ENCODE measurements at regions not wholly inside any gene's neighbourhood (a gene's known extent, or its start where the extent isn't known, plus 50 kb on each side); places are given as distances from the start of the nearest gene placed in this dataset.
"Not testable (repeated sequence)": the region's sequence is repeated elsewhere in the genome, so short reads cannot be mapped to it uniquely, and the experiment has no call there.

- CTCF ChIA-PET = no interaction called here
- POLR2A ChIA-PET = interaction anchor here (0.7 to 1.2 kb wide), 5 partner anchors 101 to 584 kb away, joined by 3 to 6 read pairs (median 3); partner anchors contain the start of gene THBS1
- no peak for TF ChIP-seq CTCF (IDR thresholded peaks at IDR 0.05; ENCODE audit: low read depth, low read length)
Measured at GRCh38 chr15:38996111-38996631, 431.6 kb upstream of the RASGRP1 start.

GRCh38 chr15:38997841-38998240 lies 433.2 kb upstream of the RASGRP1 start:
- DNase-seq (ENCODE audit: low read depth, low spot score) = no peak
- POLR2A ChIA-PET = no interaction called here
- no peak for TF ChIP-seq CTCF (IDR thresholded peaks at IDR 0.05; ENCODE audit: low read depth, low read length)
- no peaks in the 10 kb centered on the region; the same call in 1 of the 2 replicates for H3K9me3 ChIP-seq (ENCODE audit: control insufficient read depth, insufficient read depth, low read length)
- no peak overlapping the region for H3K4me3 ChIP-seq (ENCODE audit: low read depth, low read length)
- CTCF ChIA-PET = interaction anchor here (0.8 kb wide), 1 partner anchor 582 kb away, joined by 4 read pairs; no protein-coding TSS in a partner anchor
- H3K27ac ChIP-seq (ENCODE audit: low read depth, low read length) = no peak overlapping the region
- H3K27me3 ChIP-seq (ENCODE audit: control insufficient read depth, insufficient read depth, low read length) = no peaks in the 10 kb centered on the region

More at GRCh38 chr15:38996111-38996631, 431.6 kb upstream of the RASGRP1 start:
- no peak overlapping the region for H3K4me3 ChIP-seq (ENCODE audit: low read depth, low read length)
- peak; percentile 55 for DNase-seq (ENCODE audit: low read depth, low spot score)
- H3K9me3 ChIP-seq (ENCODE audit: control insufficient read depth, insufficient read depth, low read length) = no peaks in the 10 kb centered on the region; the same call in 1 of the 2 replicates
- H3K27me3 ChIP-seq (ENCODE audit: control insufficient read depth, insufficient read depth, low read length) = no peaks in the 10 kb centered on the region
- peak overlapping the region; percentile 68 for H3K27ac ChIP-seq (ENCODE audit: low read depth, low read length)

GRCh38 chr15:39000008-39000734 lies 435.6 kb upstream of the RASGRP1 start:
- no peaks in the 10 kb centered on the region; the same call in 1 of the 2 replicates for H3K9me3 ChIP-seq (ENCODE audit: control insufficient read depth, insufficient read depth, low read length)
- DNase-seq (ENCODE audit: low read depth, low spot score) = no peak
- ChIA-PET CTCF (no interaction called here), POLR2A (no interaction called here)
- no peak for TF ChIP-seq CTCF (IDR thresholded peaks at IDR 0.05; ENCODE audit: low read depth, low read length)
- H3K4me3 ChIP-seq (ENCODE audit: low read depth, low read length) = no peak overlapping the region
- H3K27ac ChIP-seq (ENCODE audit: low read depth, low read length) = no peak overlapping the region
- H3K27me3 ChIP-seq (ENCODE audit: control insufficient read depth, insufficient read depth, low read length) = no peaks in the 10 kb centered on the region

GRCh38 chr15:39009740-39010139 lies 445.1 kb upstream of the RASGRP1 start:
- CTCF ChIA-PET = no interaction called here
- DNase-seq (ENCODE audit: low read depth, low spot score) = no peak
- H3K27ac ChIP-seq (ENCODE audit: low read depth, low read length) = no peak overlapping the region
- TF ChIP-seq CTCF (IDR thresholded peaks at IDR 0.05; ENCODE audit: low read depth, low read length) = no peak
- H3K4me3 ChIP-seq (ENCODE audit: low read depth, low read length) = no peak overlapping the region
- no peaks in the 10 kb centered on the region for H3K27me3 ChIP-seq (ENCODE audit: control insufficient read depth, insufficient read depth, low read length)
- POLR2A ChIA-PET = no interaction called here
- H3K9me3 ChIP-seq (ENCODE audit: control insufficient read depth, insufficient read depth, low read length) = peaks cover 11% of the 10 kb centered on the region

GRCh38 chr15:39011066-39011465 lies 446.5 kb upstream of the RASGRP1 start:
- peaks cover 11% of the 10 kb centered on the region for H3K9me3 ChIP-seq (ENCODE audit: control insufficient read depth, insufficient read depth, low read length)
- H3K27ac ChIP-seq (ENCODE audit: low read depth, low read length); POLR2A ChIA-PET; H3K4me3 ChIP-seq (ENCODE audit: low read depth, low read length); H3K27me3 ChIP-seq (ENCODE audit: control insufficient read depth, insufficient read depth, low read length); CTCF ChIA-PET; DNase-seq (ENCODE audit: low read depth, low spot score): not testable (repeated sequence)
